IMR-90 (cell line): ENCODE measurements at regions not wholly inside any gene's neighbourhood (a gene's known extent, or its start where the extent isn't known, plus 50 kb on each side); places are given as distances from the start of the nearest gene placed in this dataset.

ENCODE experiments used
- ATAC-seq: fragments of 200-7000 bp; cut with Tn5 transposase; 2 replicates; pipeline ENCODE4 v1.9.1; 2020; ENCODE audit warnings: low read depth, mild to moderate bottlenecking, moderate library complexity
- BruUV-seq: library from RNA; stranded (reverse); fragments of 400-500 nt; replicated peaks from 2 replicates; lab custom pipeline; 2021; lab: Mats Ljungman, UMichigan
- CTCF ChIA-PET: fragments of 300-600 bp; formaldehyde crosslinking; extraction: SDS; loops from one replicate; lab custom pipeline; 2021; ENCODE audit warnings: antibody characterized with exemption; lab: Yijun Ruan, JAX
- POLR2A ChIA-PET: fragments of 300-600 bp; sonication (Branson Sonifier 250); formaldehyde crosslinking; loops from one replicate; lab custom pipeline; 2022; ENCODE audit warnings: antibody characterized with exemption; ENCODE audit not compliant: unreplicated experiment; lab: Charles Lee
- DNase-seq: peaks from one replicate; pipeline ENCODE4 v3.0.0; 2013
- H2AFZ ChIP-seq: replicated peaks from 2 replicates; pipeline ENCODE3; 2013; ENCODE audit warnings: low read length, mild to moderate bottlenecking; ENCODE audit not compliant: poor library complexity
- H2AK5ac ChIP-seq: 2 replicates; pipeline ENCODE4 v1.6.1; 2013; ENCODE audit warnings: low read depth, low read length, inconsistent platforms
- H2AK9ac ChIP-seq: replicated peaks from 2 replicates; pipeline ENCODE3; 2013; ENCODE audit warnings: mild to moderate bottlenecking, low read depth, low read length, moderate library complexity; ENCODE audit not compliant: poor library complexity
- H2BK120ac ChIP-seq: 2 replicates; pipeline ENCODE4 v1.6.1; 2013; ENCODE audit warnings: low read depth, low read length, inconsistent platforms
- H2BK15ac ChIP-seq: 3 replicates; pipeline ENCODE4 v1.6.1; 2013; ENCODE audit warnings: low read depth, low read length, inconsistent platforms
- H2BK20ac ChIP-seq: 2 replicates; pipeline ENCODE4 v1.6.1; 2013; ENCODE audit warnings: low read depth, mild to moderate bottlenecking, inconsistent platforms, low read length, moderate library complexity
- H2BK5ac ChIP-seq: 2 replicates; pipeline ENCODE4 v1.6.1; 2013; ENCODE audit warnings: mild to moderate bottlenecking, low read depth, low read length, inconsistent platforms; ENCODE audit not compliant: poor library complexity, severe bottlenecking
- H3K14ac ChIP-seq: replicated peaks from 2 replicates; pipeline ENCODE4 v1.6.1; 2013; ENCODE audit warnings: low read depth, low read length, inconsistent platforms
- H3K18ac ChIP-seq: 2 replicates; pipeline ENCODE4 v1.6.1; 2013; ENCODE audit warnings: low read depth, low read length, control low read depth
- H3K23ac ChIP-seq: 2 replicates; pipeline ENCODE4 v1.6.1; 2013; ENCODE audit warnings: low read depth, low read length, inconsistent platforms
- H3K27ac ChIP-seq: 2 replicates; pipeline ENCODE4 v1.5.1; 2013; ENCODE audit warnings: mild to moderate bottlenecking, control low read depth, low read length; ENCODE audit not compliant: insufficient read depth
- H3K27me3 ChIP-seq: 2 replicates; pipeline ENCODE4 v1.6.1; 2013; ENCODE audit warnings: low read length; ENCODE audit not compliant: control insufficient read depth, insufficient read depth
- H3K36me3 ChIP-seq: 2 replicates; pipeline ENCODE4 v1.6.1; 2013; ENCODE audit warnings: low read length, mixed read lengths; ENCODE audit not compliant: control insufficient read depth, insufficient read depth
- H3K4ac ChIP-seq: 2 replicates; pipeline ENCODE4 v1.6.1; 2013; ENCODE audit warnings: low read depth, low read length, inconsistent platforms
- H3K4me1 ChIP-seq: 2 replicates; pipeline ENCODE4 v1.6.1; 2013; ENCODE audit warnings: low read length, mixed read lengths; ENCODE audit not compliant: control insufficient read depth, insufficient read depth
- H3K4me2 ChIP-seq: 2 replicates; pipeline ENCODE4 v1.6.1; 2013; ENCODE audit warnings: low read depth, mild to moderate bottlenecking, control low read depth, low read length, moderate library complexity
- H3K4me3 ChIP-seq: 2 replicates; pipeline ENCODE4 v1.5.1; 2013; ENCODE audit warnings: low read depth, mild to moderate bottlenecking, control low read depth, low read length, moderate library complexity; ENCODE audit not compliant: insufficient read depth
- H3K56ac ChIP-seq: 2 replicates; pipeline ENCODE4 v1.6.1; 2013; ENCODE audit warnings: low read length, inconsistent platforms; ENCODE audit not compliant: insufficient read depth; ENCODE audit errors: extremely low read depth
- H3K79me1 ChIP-seq, 2 experiments: 2 replicates each; pipeline ENCODE4 v1.6.1; 2013; ENCODE audit warnings: low read length in 2 of 2, inconsistent platforms in 1 of 2, low read depth in 1 of 2
- H3K9ac ChIP-seq: 2 replicates; pipeline ENCODE4 v1.6.1; 2013; ENCODE audit warnings: low read depth, low read length, control low read depth
- H3K9me1 ChIP-seq: 2 replicates; pipeline ENCODE4 v1.6.1; 2013; ENCODE audit warnings: low read length, inconsistent platforms; ENCODE audit not compliant: insufficient read depth
- H3K9me3 ChIP-seq: 2 replicates; pipeline ENCODE4 v1.6.1; 2013; ENCODE audit warnings: low read length; ENCODE audit not compliant: control insufficient read depth, insufficient read depth
- H4K20me1 ChIP-seq: 2 replicates; pipeline ENCODE4 v1.6.1; 2013; ENCODE audit warnings: low read length, inconsistent platforms; ENCODE audit not compliant: insufficient read depth
- H4K5ac ChIP-seq: 2 replicates; pipeline ENCODE4 v1.6.1; 2013; ENCODE audit warnings: mild to moderate bottlenecking, low read depth, low read length, control low read depth
- H4K8ac ChIP-seq, 2 experiments: 2 replicates each; pipeline ENCODE4 v1.6.1; 2013; ENCODE audit warnings: low read depth in 2 of 2, low read length in 2 of 2, control low read depth in 1 of 2, inconsistent platforms in 1 of 2
- H4K91ac ChIP-seq: 2 replicates; pipeline ENCODE4 v1.6.1; 2013; ENCODE audit warnings: low read depth, low read length, inconsistent platforms; ENCODE audit not compliant: insufficient read depth
- CEBPB ChIP-seq: IDR thresholded peaks from 2 replicates; pipeline ENCODE4 v1.6.1; 2012; ENCODE audit warnings: low read depth, low read length, improper control_type of control experiment
- MAFK ChIP-seq: IDR thresholded peaks from 2 replicates; pipeline ENCODE4 v1.6.1; 2012; ENCODE audit warnings: low read depth, low read length, improper control_type of control experiment
- POLR2A ChIP-seq: IDR thresholded peaks from 2 replicates; pipeline ENCODE4 v1.6.1; 2012; ENCODE audit warnings: mild to moderate bottlenecking, low read depth, low read length
- RAD21 ChIP-seq: IDR thresholded peaks from 2 replicates; pipeline ENCODE4 v1.6.1; 2012; ENCODE audit warnings: low read length, improper control_type of control experiment
- RFX5 ChIP-seq: IDR thresholded peaks from 2 replicates; pipeline ENCODE4 v1.8.0; 2012; ENCODE audit warnings: low read depth, mild to moderate bottlenecking, low read length, moderate library complexity
- WGBS, 2 experiments: methylation state at CpG; one replicate each; pipeline versions ENCODE4 v1.1.5 to v1.1.7; 2013; ENCODE audit warnings: missing lambda C conversion rate in 2 of 2; ENCODE audit not compliant: insufficient read length in 1 of 2; ENCODE audit errors: extremely low coverage in 2 of 2; 5-methylcytosine and 5-hydroxymethylcytosine counted together
- dilution Hi-C: fragments of 300-500 bp; cut with HindIII; formaldehyde crosslinking; loops from one replicate; pipeline ENCODE4 v1.14.3; 2018; ENCODE audit warnings: low sequenced_read_pairs; ENCODE audit not compliant: unreplicated experiment
- in situ Hi-C: fragments of 300-500 bp; cut with MboI; formaldehyde crosslinking; loops from 3 replicates; pipeline ENCODE4 v1.14.3; 2019; ENCODE audit warnings: low sequenced_read_pairs, inconsistent platforms, mixed read lengths
- intact Hi-C: fragments of 100-400 bp; cut with micrococcal nuclease; formaldehyde crosslinking; loops from 2 replicates; pipeline ENCODE4 v1.10.0; 2022
- TF ChIP-seq, protein P1 (sequence below): conservative IDR thresholded peaks from 2 replicates; pipeline ENCODE4 v1.5.1; 2012; ENCODE audit warnings: mild to moderate bottlenecking, low read depth, low read length, improper control_type of control experiment

DNA sequence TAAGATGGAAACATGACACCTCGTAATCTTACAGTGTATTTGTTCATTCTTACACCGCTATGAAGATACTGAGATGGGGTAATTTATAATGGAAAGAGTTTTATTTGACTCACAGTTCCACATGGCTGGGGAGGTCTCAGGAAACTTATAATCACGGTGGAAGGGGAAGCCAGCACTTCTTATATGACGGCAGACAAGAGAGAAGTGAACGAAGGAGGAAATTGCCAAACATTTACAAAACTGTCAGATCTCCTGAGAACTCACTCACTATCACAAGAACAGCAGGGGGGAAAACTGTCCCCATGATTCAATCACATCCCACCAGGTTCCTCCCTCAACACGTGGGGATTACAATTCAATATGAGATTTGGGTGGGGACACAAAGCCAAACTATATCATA is 282.3 kb downstream of the HGF start:
- H2BK15ac ChIP-seq, result no peak overlapping the region
- intact Hi-C loops, result no loop called here

More for the DNA sequence above, 282.3 kb downstream of the HGF start:
- Histone ChIP-seq H3K18ac (no peak overlapping the region), H3K4ac (no peak overlapping the region), H3K4me2 (no peak overlapping the region), H4K5ac (no peak overlapping the region), H3K9ac (no peak overlapping the region), H4K8ac (no peak overlapping the region), H2AK5ac (no peak overlapping the region), H2BK5ac (no peak overlapping the region), H2AFZ (no peak overlapping the region), H3K4me1 (peaks cover 2% of the 10 kb centered on the region; the same call in 1 of the 2 replicates), H3K27me3 (no peaks in the 10 kb centered on the region), H3K9me1 (peaks cover 4% of the 10 kb centered on the region), H3K23ac (no peak overlapping the region), H3K56ac (no peak overlapping the region), H3K27ac (no peak overlapping the region), H2BK120ac (no peak overlapping the region), H3K36me3 (no peaks in the 10 kb centered on the region), H3K79me1 (no peaks in the 10 kb centered on the region), H4K20me1 (no peaks in the 10 kb centered on the region), H3K14ac (no peak overlapping the region), H3K4me3 (no peak overlapping the region), H2BK20ac (no peak overlapping the region), H4K91ac (no peak overlapping the region), H2AK9ac (no peak overlapping the region), H3K9me3 (no peaks in the 10 kb centered on the region)
- no TSS peak for BruUV-seq
- ChIA-PET CTCF (no interaction called here), POLR2A (no interaction called here)
- in situ Hi-C loops, result loop anchor here (25.0 kb wide), 2 partner anchors 750 to 975 kb away; no protein-coding TSS in a partner anchor
- DNase-seq (no peak), ATAC-seq (no peak)
- TF ChIP-seq RAD21 (no peak), CEBPB (no peak), POLR2A (no peak), RFX5 (no peak), MAFK (no peak)
- TF ChIP-seq, protein P1, sequence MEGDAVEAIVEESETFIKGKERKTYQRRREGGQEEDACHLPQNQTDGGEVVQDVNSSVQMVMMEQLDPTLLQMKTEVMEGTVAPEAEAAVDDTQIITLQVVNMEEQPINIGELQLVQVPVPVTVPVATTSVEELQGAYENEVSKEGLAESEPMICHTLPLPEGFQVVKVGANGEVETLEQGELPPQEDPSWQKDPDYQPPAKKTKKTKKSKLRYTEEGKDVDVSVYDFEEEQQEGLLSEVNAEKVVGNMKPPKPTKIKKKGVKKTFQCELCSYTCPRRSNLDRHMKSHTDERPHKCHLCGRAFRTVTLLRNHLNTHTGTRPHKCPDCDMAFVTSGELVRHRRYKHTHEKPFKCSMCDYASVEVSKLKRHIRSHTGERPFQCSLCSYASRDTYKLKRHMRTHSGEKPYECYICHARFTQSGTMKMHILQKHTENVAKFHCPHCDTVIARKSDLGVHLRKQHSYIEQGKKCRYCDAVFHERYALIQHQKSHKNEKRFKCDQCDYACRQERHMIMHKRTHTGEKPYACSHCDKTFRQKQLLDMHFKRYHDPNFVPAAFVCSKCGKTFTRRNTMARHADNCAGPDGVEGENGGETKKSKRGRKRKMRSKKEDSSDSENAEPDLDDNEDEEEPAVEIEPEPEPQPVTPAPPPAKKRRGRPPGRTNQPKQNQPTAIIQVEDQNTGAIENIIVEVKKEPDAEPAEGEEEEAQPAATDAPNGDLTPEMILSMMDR, result no peak
- dilution Hi-C loops, result no loop called here
- no CpG with 5 or more reads among the region's 6 CpGs for WGBS, 2 experiments
